ENCODE measurements at regions not wholly inside any gene's neighbourhood (a gene's known extent, or its start where the extent isn't known, plus 50 kb on each side); places are given as distances from the start of the nearest gene placed in this dataset.

DNA sequence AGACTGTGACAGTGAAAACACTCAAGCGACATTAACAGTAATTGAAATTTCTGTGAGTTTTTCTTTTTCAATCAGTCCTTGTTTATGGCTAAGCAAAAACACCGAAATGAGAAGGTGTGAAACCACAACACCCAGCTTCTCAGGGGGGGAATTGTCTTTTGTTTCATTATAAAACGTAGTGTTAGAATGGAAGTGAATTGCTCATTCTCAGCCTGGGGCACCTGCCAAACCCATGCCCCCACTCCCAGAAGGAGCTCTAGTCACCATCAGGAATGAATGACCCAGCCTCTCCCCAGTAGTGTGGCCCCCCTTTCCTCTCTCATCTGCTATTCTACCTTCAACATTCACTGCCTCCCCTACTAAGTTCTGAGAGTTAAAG lies 185.8 kb upstream of the CFAP20DC start:
- TF ChIP-seq, protein P1, sequence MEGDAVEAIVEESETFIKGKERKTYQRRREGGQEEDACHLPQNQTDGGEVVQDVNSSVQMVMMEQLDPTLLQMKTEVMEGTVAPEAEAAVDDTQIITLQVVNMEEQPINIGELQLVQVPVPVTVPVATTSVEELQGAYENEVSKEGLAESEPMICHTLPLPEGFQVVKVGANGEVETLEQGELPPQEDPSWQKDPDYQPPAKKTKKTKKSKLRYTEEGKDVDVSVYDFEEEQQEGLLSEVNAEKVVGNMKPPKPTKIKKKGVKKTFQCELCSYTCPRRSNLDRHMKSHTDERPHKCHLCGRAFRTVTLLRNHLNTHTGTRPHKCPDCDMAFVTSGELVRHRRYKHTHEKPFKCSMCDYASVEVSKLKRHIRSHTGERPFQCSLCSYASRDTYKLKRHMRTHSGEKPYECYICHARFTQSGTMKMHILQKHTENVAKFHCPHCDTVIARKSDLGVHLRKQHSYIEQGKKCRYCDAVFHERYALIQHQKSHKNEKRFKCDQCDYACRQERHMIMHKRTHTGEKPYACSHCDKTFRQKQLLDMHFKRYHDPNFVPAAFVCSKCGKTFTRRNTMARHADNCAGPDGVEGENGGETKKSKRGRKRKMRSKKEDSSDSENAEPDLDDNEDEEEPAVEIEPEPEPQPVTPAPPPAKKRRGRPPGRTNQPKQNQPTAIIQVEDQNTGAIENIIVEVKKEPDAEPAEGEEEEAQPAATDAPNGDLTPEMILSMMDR (IDR thresholded peaks at IDR 0.05): no peak
- TF ChIP-seq POLR2A (IDR thresholded peaks at IDR 0.05): no peak
